RWPE1 (cell line): ENCODE measurements at regions not wholly inside any gene's neighbourhood (a gene's known extent, or its start where the extent isn't known, plus 50 kb on each side); places are given as distances from the start of the nearest gene placed in this dataset.
"Not testable (repeated sequence)": the region's sequence is repeated elsewhere in the genome, so short reads cannot be mapped to it uniquely, and the experiment has no call there.

Source experiments
- CTCF ChIA-PET: fragments of 350-600 bp; sonication (Branson Sonifier 250); formaldehyde crosslinking; extraction: SDS; loops from one replicate; lab custom pipeline; 2021; lab: Yijun Ruan, JAX
- POLR2A ChIA-PET: fragments of 400-600 bp; formaldehyde crosslinking; extraction: SDS; loops from one replicate; lab custom pipeline; 2020; ENCODE audit warnings: antibody characterized with exemption; ENCODE audit not compliant: low non-redundant PET; lab: Yijun Ruan, JAX
- DNase-seq: peaks from one replicate; pipeline ENCODE4 v3.0.0; 2012; ENCODE audit warnings: low spot score
- H3K27ac ChIP-seq: fragments of 450-650 bp; 2 replicates; pipeline ENCODE4 v1.5.1; 2017
- CTCF ChIP-seq: fragments of 450-650 bp; conservative IDR thresholded peaks from 2 replicates; pipeline ENCODE4 v1.5.1; 2017; ENCODE audit warnings: low read depth, mild to moderate bottlenecking

- ChIA-PET CTCF (interaction anchor here (0.7 kb wide), 1 partner anchor 239 kb away, joined by 3 read pairs; no protein-coding TSS in a partner anchor), POLR2A (no interaction called here)
- 0 out of 2 replicates have a peak, but pooled peaks have one; percentile 26 for TF ChIP-seq CTCF
- DNase-seq, result peak; percentile 87
- peak overlapping the region; percentile 68 for H3K27ac ChIP-seq
Observed at GRCh38 chr6:133130863-133131262, 110.3 kb upstream of the EYA4 start.

- no peak for TF ChIP-seq CTCF
- CTCF ChIA-PET, result interaction anchor here (0.7 kb wide), 2 partner anchors 238 to 654 kb away, joined by 3 read pairs; no protein-coding TSS in a partner anchor
- peak overlapping the region; percentile 48 for H3K27ac ChIP-seq
- POLR2A ChIA-PET, result no interaction called here
- no peak for DNase-seq
Observed at GRCh38 chr6:133131621-133132465, 109.3 kb upstream of the EYA4 start.

- TF ChIP-seq CTCF, result no peak
- POLR2A ChIA-PET, result no interaction called here
- CTCF ChIA-PET, result interaction anchor here (0.7 kb wide), 1 partner anchor 655 kb away, joined by 3 read pairs; no protein-coding TSS in a partner anchor
- DNase-seq, result no peak
- H3K27ac ChIP-seq, result no peak overlapping the region
Observed at GRCh38 chr6:133132466-133132971, 108.6 kb upstream of the EYA4 start.

GRCh38 chr6:133136177-133136880 lies 104.8 kb upstream of the EYA4 start:
- H3K27ac ChIP-seq, result no peak overlapping the region
- DNase-seq, result no peak
- no peak for TF ChIP-seq CTCF
- ChIA-PET POLR2A (no interaction called here), CTCF (no interaction called here)

GRCh38 chr6:133147470-133148184 lies 93.5 kb upstream of the EYA4 start:
- DNase-seq, H3K27ac ChIP-seq, POLR2A ChIA-PET, CTCF ChIA-PET: not testable (repeated sequence)

- DNase-seq, result no peak
- TF ChIP-seq CTCF, result no peak
- ChIA-PET POLR2A (no interaction called here), CTCF (interaction anchor here (0.7 kb wide), 1 partner anchor 19 kb away, joined by 7 read pairs; no protein-coding TSS in a partner anchor)
- H3K27ac ChIP-seq, result no peak overlapping the region
Observed at GRCh38 chr6:133156689-133157088, 84.5 kb upstream of the EYA4 start.
